Neural cell (in vitro differentiated cells): ENCODE measurements at regions not wholly inside any gene's neighbourhood (a gene's known extent, or its start where the extent isn't known, plus 50 kb on each side); places are given as distances from the start of the nearest gene placed in this dataset.
A peak's percentile ranks its signal among the peaks of the same experiment; 100 is the strongest.

Experiments
- H2AFZ ChIP-seq: fragments of 200-600, 300-800 bp; sonication (generic), shearing (Covaris generic); 2 replicates; pipeline ENCODE4 v1.6.0; 2014; ENCODE audit warnings: low read depth, mild to moderate bottlenecking, antibody characterized with exemption, low read length, moderate library complexity
- H3F3A ChIP-seq: fragments of 200-600 bp; shearing (Covaris generic); 2 replicates; pipeline ENCODE4 v1.6.1; 2016; ENCODE audit warnings: mild to moderate bottlenecking, moderate library complexity, mixed read lengths, antibody characterized with exemption, low read length; ENCODE audit not compliant: insufficient read depth, poor library complexity, severe bottlenecking
- H3K27ac ChIP-seq: fragments of 200-600, 300-800 bp; sonication (generic), shearing (Covaris generic); 2 replicates; pipeline ENCODE4 v1.5.1; 2014; ENCODE audit warnings: mild to moderate bottlenecking, low read length, moderate library complexity
- H3K27me3 ChIP-seq: fragments of 300-800, 200-600 bp; sonication (generic), shearing (Covaris generic); 2 replicates; pipeline ENCODE4 v1.6.0; 2014; ENCODE audit warnings: mild to moderate bottlenecking, low read depth, low read length, moderate library complexity; ENCODE audit not compliant: insufficient read depth
- H3K36me3 ChIP-seq: fragments of 300-800, 200-600 bp; sonication (generic), shearing (Covaris generic); 2 replicates; pipeline ENCODE4 v1.5.1; 2014; ENCODE audit warnings: mild to moderate bottlenecking, antibody characterized with exemption, low read length, moderate library complexity; ENCODE audit not compliant: insufficient read depth
- H3K4me2 ChIP-seq: fragments of 300-800, 200-600 bp; sonication (generic), shearing (Covaris generic); 2 replicates; pipeline ENCODE4 v1.6.0; 2014; ENCODE audit warnings: mild to moderate bottlenecking, low read length
- H3K4me3 ChIP-seq: fragments of 300-800, 200-600 bp; sonication (generic), shearing (Covaris generic); 2 replicates; pipeline ENCODE4 v1.5.1; 2014; ENCODE audit warnings: mild to moderate bottlenecking, low read length, moderate library complexity
- H3K79me2 ChIP-seq: fragments of 200-600 bp; shearing (Covaris generic); replicated peaks from 2 replicates; pipeline ENCODE4 v1.6.0; 2014; ENCODE audit warnings: mild to moderate bottlenecking, low read length, moderate library complexity; ENCODE audit not compliant: insufficient read depth
- H3K9ac ChIP-seq: fragments of 300-800, 200-600 bp; sonication (generic), shearing (Covaris generic); 2 replicates; pipeline ENCODE4 v1.6.1; 2016; ENCODE audit warnings: mild to moderate bottlenecking, low read length, mixed read lengths
- H3K9me2 ChIP-seq: fragments of 200-600 bp; shearing (Covaris generic); 2 replicates; pipeline ENCODE4 v1.6.1; 2016; ENCODE audit warnings: mild to moderate bottlenecking, low read length, mixed read lengths; ENCODE audit not compliant: insufficient read depth
- H3K9me3 ChIP-seq: fragments of 200-600, 300-800 bp; sonication (generic), shearing (Covaris generic); 2 replicates; pipeline ENCODE4 v1.6.1; 2016; ENCODE audit warnings: mild to moderate bottlenecking, mixed run types, low read length, moderate library complexity, mixed read lengths
- H4K20me1 ChIP-seq: fragments of 200-600 bp; shearing (Covaris generic); 2 replicates; pipeline ENCODE4 v1.6.1; 2016; ENCODE audit warnings: mild to moderate bottlenecking, mixed run types; ENCODE audit not compliant: insufficient read depth
- CTCF ChIP-seq: fragments of 450-650 bp; IDR thresholded peaks from 2 replicates; pipeline ENCODE4 v1.5.1; 2014; ENCODE audit warnings: antibody characterized with exemption, mild to moderate bottlenecking, moderate library complexity; ENCODE audit not compliant: poor library complexity, severe bottlenecking
- EP300 ChIP-seq: fragments of 450-650 bp; conservative IDR thresholded peaks from 2 replicates; pipeline ENCODE4 v1.6.1; 2014; ENCODE audit warnings: antibody characterized with exemption, mild to moderate bottlenecking, moderate library complexity; ENCODE audit not compliant: poor library complexity, severe bottlenecking
- EZH2 ChIP-seq: fragments of 200-600, 300-800 bp; shearing (Covaris generic), sonication (generic); IDR thresholded peaks from 2 replicates; pipeline ENCODE4 v1.6.1; 2014; ENCODE audit warnings: antibody characterized with exemption, low read length, borderline replicate concordance, mild to moderate bottlenecking; ENCODE audit not compliant: insufficient read depth, poor library complexity, severe bottlenecking
- MXI1 ChIP-seq: fragments of 450-650 bp; conservative IDR thresholded peaks from 2 replicates; pipeline ENCODE4 v1.6.1; 2014; ENCODE audit warnings: antibody characterized with exemption, mild to moderate bottlenecking; ENCODE audit not compliant: poor library complexity, severe bottlenecking
- POLR2AphosphoS5 ChIP-seq: IDR thresholded peaks from 2 replicates; pipeline ENCODE4 v1.6.1; 2012
- RAD21 ChIP-seq: fragments of 450-650 bp; conservative IDR thresholded peaks from 2 replicates; pipeline ENCODE4 v1.6.1; 2014; ENCODE audit warnings: antibody characterized with exemption, mild to moderate bottlenecking, moderate library complexity
- REST ChIP-seq: IDR thresholded peaks from 2 replicates; pipeline ENCODE4 v1.6.1; 2012; ENCODE audit warnings: borderline replicate concordance
- SMC3 ChIP-seq: fragments of 450-650 bp; conservative IDR thresholded peaks from 2 replicates; pipeline ENCODE4 v1.6.1; 2014; ENCODE audit warnings: antibody characterized with exemption, mild to moderate bottlenecking, moderate library complexity; ENCODE audit not compliant: poor library complexity
- TAF1 ChIP-seq: IDR thresholded peaks from 2 replicates; pipeline ENCODE4 v1.6.1; 2012; ENCODE audit warnings: low read depth

- H4K20me1 ChIP-seq = no peaks in the 10 kb centered on the region
- H3K27ac ChIP-seq = no peak overlapping the region
- H2AFZ ChIP-seq = no peak overlapping the region
- no peaks in the 10 kb centered on the region for H3K36me3 ChIP-seq
- no peaks in the 10 kb centered on the region for H3K79me2 ChIP-seq
- H3K9me3 ChIP-seq = no peaks in the 10 kb centered on the region
- no peak overlapping the region for H3K9ac ChIP-seq
- H3F3A ChIP-seq = no peaks in the 10 kb centered on the region
- H3K27me3 ChIP-seq = no peaks in the 10 kb centered on the region
- no peak overlapping the region for H3K4me2 ChIP-seq
- H3K4me3 ChIP-seq = no peak overlapping the region
- TF ChIP-seq EZH2 (no peak), MXI1 (no peak), REST (no peak), POLR2AphosphoS5 (no peak), EP300 (no peak), TAF1 (no peak), CTCF (no peak), RAD21 (no peak), SMC3 (no peak)
- no peaks in the 10 kb centered on the region for H3K9me2 ChIP-seq
Measured at GRCh38 chr9:87350915-87351314, 146.8 kb upstream of the DAPK1 start.

- Histone ChIP-seq H3K4me3 (no peak overlapping the region), H3K9me2 (no peaks in the 10 kb centered on the region), H3F3A (no peaks in the 10 kb centered on the region), H3K79me2 (no peaks in the 10 kb centered on the region), H3K27me3 (no peaks in the 10 kb centered on the region), H3K9me3 (no peaks in the 10 kb centered on the region), H3K4me2 (no peak overlapping the region), H4K20me1 (no peaks in the 10 kb centered on the region), H3K27ac (peak overlapping the region; percentile 68), H3K9ac (no peak overlapping the region), H2AFZ (no peak overlapping the region), H3K36me3 (no peaks in the 10 kb centered on the region)
- TF ChIP-seq TAF1 (no peak), SMC3 (no peak), MXI1 (no peak), EP300 (no peak), EZH2 (no peak), RAD21 (no peak), POLR2AphosphoS5 (no peak), REST (no peak), CTCF (no peak)
Measured at GRCh38 chr9:87353301-87353700, 144.4 kb upstream of the DAPK1 start.
